DOHH2 (cell line): ENCODE measurements at regions not wholly inside any gene's neighbourhood (a gene's known extent, or its start where the extent isn't known, plus 50 kb on each side); places are given as distances from the start of the nearest gene placed in this dataset.

Source experiments
- CTCF ChIP-seq: fragments of 200-600 bp; sonication (generic); IDR thresholded peaks from one replicate; pipeline ENCODE4 v1.5.1; 2014; ENCODE audit warnings: antibody characterized with exemption, mild to moderate bottlenecking, low read depth, low read length; ENCODE audit not compliant: poor library complexity, severe bottlenecking
- EZH2phosphoT487 ChIP-seq: fragments of 200-600 bp; sonication (generic); IDR thresholded peaks from 2 replicates; pipeline ENCODE4 v1.6.1; 2017; ENCODE audit warnings: borderline replicate concordance, mild to moderate bottlenecking, antibody characterized with exemption, low read length, moderate library complexity, mixed read lengths

- TF ChIP-seq CTCF, result no peak
- TF ChIP-seq EZH2phosphoT487, result no peak
Observed at GRCh38 chr20:22942742-22943141, 92.4 kb upstream of the SSTR4 start.
